ENCODE measurements at regions not wholly inside any gene's neighbourhood (a gene's known extent, or its start where the extent isn't known, plus 50 kb on each side); places are given as distances from the start of the nearest gene placed in this dataset.

GRCh38 chr2:59084326-59084725, 843.2 kb upstream of the FANCL start:
- TF ChIP-seq POLR2A (IDR thresholded peaks at IDR 0.05; ENCODE audit: low read length) (no peak), GATA1 (IDR thresholded peaks at IDR 0.05; ENCODE audit: low read depth, low read length) (no peak)

GRCh38 chr2:59083075-59083828, 842.1 kb upstream of the FANCL start:
- TF ChIP-seq POLR2A (IDR thresholded peaks at IDR 0.05; ENCODE audit: low read length) (peak; percentile 12), GATA1 (IDR thresholded peaks at IDR 0.05; ENCODE audit: low read depth, low read length) (no peak)
- no peak for DNase-seq

More at GRCh38 chr2:59084326-59084725, 843.2 kb upstream of the FANCL start:
- peak in 1 of 2 experiments; percentile 4 for DNase-seq

- no peak for DNase-seq
- TF ChIP-seq POLR2A (IDR thresholded peaks at IDR 0.05; ENCODE audit: low read length) = no peak
- TF ChIP-seq GATA1 (IDR thresholded peaks at IDR 0.05; ENCODE audit: low read depth, low read length) = no peak
These were observed 841.5 kb upstream of the FANCL start for GRCh38 chr2:59082657-59083056.

GRCh38 chr2:59080451-59081181, 839.5 kb upstream of the FANCL start:
- TF ChIP-seq POLR2A (IDR thresholded peaks at IDR 0.05; ENCODE audit: low read length) = no peak
- TF ChIP-seq GATA1 (IDR thresholded peaks at IDR 0.05; ENCODE audit: low read depth, low read length) = no peak
- no peak for DNase-seq

GRCh38 chr2:59077981-59078531, 836.9 kb upstream of the FANCL start:
- no peak for DNase-seq
- TF ChIP-seq GATA1 (IDR thresholded peaks at IDR 0.05; ENCODE audit: low read depth, low read length) (no peak), POLR2A (IDR thresholded peaks at IDR 0.05; ENCODE audit: low read length) (no peak)

GRCh38 chr2:59077026-59077725, 836.1 kb upstream of the FANCL start:
- no peak for TF ChIP-seq POLR2A (IDR thresholded peaks at IDR 0.05; ENCODE audit: low read length)
- no peak for TF ChIP-seq GATA1 (IDR thresholded peaks at IDR 0.05; ENCODE audit: low read depth, low read length)
- no peak for DNase-seq

GRCh38 chr2:59076079-59076619, 835.0 kb upstream of the FANCL start:
- no peak for TF ChIP-seq GATA1 (IDR thresholded peaks at IDR 0.05; ENCODE audit: low read depth, low read length)
- no peak for TF ChIP-seq POLR2A (IDR thresholded peaks at IDR 0.05; ENCODE audit: low read length)
- no peak for DNase-seq

- no peak for DNase-seq
- TF ChIP-seq GATA1 (IDR thresholded peaks at IDR 0.05; ENCODE audit: low read depth, low read length) (no peak), POLR2A (IDR thresholded peaks at IDR 0.05; ENCODE audit: low read length) (no peak)
These were observed 832.9 kb upstream of the FANCL start for GRCh38 chr2:59074071-59074470.

GRCh38 chr2:59073286-59073685, 832.2 kb upstream of the FANCL start:
- no peak for DNase-seq
- no peak for TF ChIP-seq GATA1 (IDR thresholded peaks at IDR 0.05; ENCODE audit: low read depth, low read length)
- TF ChIP-seq POLR2A (IDR thresholded peaks at IDR 0.05; ENCODE audit: low read length) = no peak

- no peak for DNase-seq
- no peak for TF ChIP-seq POLR2A (IDR thresholded peaks at IDR 0.05; ENCODE audit: low read length)
- no peak for TF ChIP-seq GATA1 (IDR thresholded peaks at IDR 0.05; ENCODE audit: low read depth, low read length)
These were observed 827.1 kb upstream of the FANCL start for GRCh38 chr2:59068255-59068654.

- DNase-seq = no peak
- TF ChIP-seq POLR2A (IDR thresholded peaks at IDR 0.05; ENCODE audit: low read length) = no peak
- no peak for TF ChIP-seq GATA1 (IDR thresholded peaks at IDR 0.05; ENCODE audit: low read depth, low read length)
These were observed 825.8 kb upstream of the FANCL start for GRCh38 chr2:59066787-59067399.

- no peak for TF ChIP-seq POLR2A (IDR thresholded peaks at IDR 0.05; ENCODE audit: low read length)
- TF ChIP-seq GATA1 (IDR thresholded peaks at IDR 0.05; ENCODE audit: low read depth, low read length) = no peak
- no peak for DNase-seq
These were observed 806.4 kb upstream of the FANCL start for GRCh38 chr2:59047373-59047995.
